Calu3 (cell line): ENCODE measurements at regions not wholly inside any gene's neighbourhood (a gene's known extent, or its start where the extent isn't known, plus 50 kb on each side); places are given as distances from the start of the nearest gene placed in this dataset.

Experiments used
- BruUV-seq: library from RNA; stranded (reverse); fragments of 400-500 nt; replicated peaks from 2 replicates; lab custom pipeline; 2021; lab: Mats Ljungman, UMichigan
- CTCF ChIA-PET: fragments of 300-600 bp; sonication (Branson Sonifier 250); formaldehyde crosslinking; loops from one replicate; lab custom pipeline; 2022; ENCODE audit warnings: antibody characterized with exemption; lab: Charles Lee
- DNase-seq: peaks from one replicate; pipeline ENCODE4 v3.0.0; 2022
- H3K27ac Mint-ChIP-seq: one replicate; pipeline ENCODE4 v1.8.0; 2022; ENCODE audit warnings: mixed read lengths; ENCODE audit not compliant: unreplicated experiment
- H3K27me3 Mint-ChIP-seq: one replicate; pipeline ENCODE4 v1.8.0; 2022; ENCODE audit warnings: mixed read lengths; ENCODE audit not compliant: unreplicated experiment
- H3K36me3 Mint-ChIP-seq: one replicate; pipeline ENCODE4 v1.8.0; 2022; ENCODE audit warnings: mild to moderate bottlenecking, moderate library complexity, mixed read lengths; ENCODE audit not compliant: insufficient read depth, unreplicated experiment
- H3K4me1 Mint-ChIP-seq: one replicate; pipeline ENCODE4 v1.8.0; 2022; ENCODE audit warnings: mild to moderate bottlenecking, low read depth, mixed read lengths; ENCODE audit not compliant: unreplicated experiment
- H3K4me3 Mint-ChIP-seq: one replicate; pipeline ENCODE4 v1.8.0; 2022; ENCODE audit warnings: mild to moderate bottlenecking, low read depth, moderate library complexity, mixed read lengths; ENCODE audit not compliant: unreplicated experiment
- H3K9me3 Mint-ChIP-seq: one replicate; pipeline ENCODE4 v1.8.0; 2022; ENCODE audit warnings: low read depth, mixed read lengths; ENCODE audit not compliant: unreplicated experiment
- CTCF ChIP-seq: fragments of 200-600 bp; IDR thresholded peaks from one replicate; pipeline ENCODE4 v1.8.0; 2022; ENCODE audit warnings: antibody characterized with exemption; ENCODE audit not compliant: unreplicated experiment
- intact Hi-C: fragments of 100-400 bp; cut with micrococcal nuclease; formaldehyde crosslinking; loops from one replicate; pipeline ENCODE4 v1.10.0; 2022; ENCODE audit not compliant: unreplicated experiment

GRCh38 chr17:65349916-65350315 is 211.5 kb downstream of the AXIN2 start:
- BruUV-seq, result no TSS peak
- CTCF ChIA-PET, result no interaction called here
- no peak for DNase-seq
- Mint-ChIP-seq H3K4me1 (no peaks in the 10 kb centered on the region), H3K27me3 (peaks cover 27% of the 10 kb centered on the region), H3K27ac (no peak overlapping the region), H3K4me3 (no peak overlapping the region), H3K9me3 (peaks cover 3% of the 10 kb centered on the region), H3K36me3 (no peaks in the 10 kb centered on the region)
- intact Hi-C loops, result no loop called here
- TF ChIP-seq CTCF, result no peak

GRCh38 chr17:65346166-65346565 is 209.0 kb downstream of the RGS9 start:
- intact Hi-C loops, result no loop called here
- no peak overlapping the region for H3K27ac Mint-ChIP-seq
- peaks cover 23% of the 10 kb centered on the region for H3K27me3 Mint-ChIP-seq
- H3K9me3 Mint-ChIP-seq, result peaks cover 3% of the 10 kb centered on the region
- DNase-seq, result no peak
- no TSS peak for BruUV-seq
- TF ChIP-seq CTCF, result no peak
- H3K36me3 Mint-ChIP-seq, result no peaks in the 10 kb centered on the region
- H3K4me3 Mint-ChIP-seq, result no peak overlapping the region
- no peaks in the 10 kb centered on the region for H3K4me1 Mint-ChIP-seq
- CTCF ChIA-PET, result no interaction called here

GRCh38 chr17:65345261-65346005 is 208.3 kb downstream of the RGS9 start:
- CTCF ChIA-PET, result interaction anchor here (0.7 kb wide), 2 partner anchors 11 to 859 kb away, joined by 3 to 5 read pairs; no protein-coding TSS in a partner anchor
- H3K4me3 Mint-ChIP-seq, result no peak overlapping the region
- no peaks in the 10 kb centered on the region for H3K36me3 Mint-ChIP-seq
- DNase-seq, result no peak
- H3K27me3 Mint-ChIP-seq, result peaks cover 23% of the 10 kb centered on the region
- intact Hi-C loops, result no loop called here
- H3K27ac Mint-ChIP-seq, result no peak overlapping the region
- TF ChIP-seq CTCF, result no peak
- no peaks in the 10 kb centered on the region for H3K4me1 Mint-ChIP-seq
- H3K9me3 Mint-ChIP-seq, result peaks cover 3% of the 10 kb centered on the region
- BruUV-seq, result no TSS peak

GRCh38 chr17:65340401-65340800 is 203.2 kb downstream of the RGS9 start:
- CTCF ChIA-PET, result no interaction called here
- no peak for DNase-seq

More at GRCh38 chr17:65340401-65340800, 203.2 kb downstream of the RGS9 start:
- no peak overlapping the region for H3K4me3 Mint-ChIP-seq
- H3K36me3 Mint-ChIP-seq, result no peaks in the 10 kb centered on the region
- no peak for TF ChIP-seq CTCF
- H3K27ac Mint-ChIP-seq, result no peak overlapping the region
- H3K27me3 Mint-ChIP-seq, result no peaks in the 10 kb centered on the region
- H3K9me3 Mint-ChIP-seq, result peaks cover 4% of the 10 kb centered on the region
- H3K4me1 Mint-ChIP-seq, result no peaks in the 10 kb centered on the region
- BruUV-seq, result no TSS peak
- intact Hi-C loops, result no loop called here
